ENCODE measurements at regions not wholly inside any gene's neighbourhood (a gene's known extent, or its start where the extent isn't known, plus 50 kb on each side); places are given as distances from the start of the nearest gene placed in this dataset.
"Not testable (repeated sequence)": the region's sequence is repeated elsewhere in the genome, so short reads cannot be mapped to it uniquely, and the experiment has no call there.

GRCh38 chr2:10196110-10196892, 73.8 kb downstream of the RRM2 start:
- intact Hi-C loops (cut with DNase I): no loop called here
- Histone ChIP-seq H3K4me3 (no peak overlapping the region), H3K4me1 (replicated peaks in 1 of 2) (no peaks in the 10 kb centered on the region), H3K27me3 (no peaks in the 10 kb centered on the region), H3K27ac (no peak overlapping the region), H3K9me3 (replicated peaks in 1 of 3) (no peaks in the 10 kb centered on the region), H3K36me3 (replicated peaks in 1 of 2) (no peaks in the 10 kb centered on the region)
- WGBS, 4 donors: 80 to 91% (median 85%) methylated on average over 13 to 22 of the region's 22 CpGs
- no peak for TF ChIP-seq CTCF (IDR thresholded peaks at IDR 0.05)
- TF ChIP-seq POLR2A (IDR thresholded peaks at IDR 0.05): no peak
- DNase-seq: no peak

GRCh38 chr2:10196948-10197696, 74.6 kb downstream of the RRM2 start:
- H3K27ac ChIP-seq: no peak overlapping the region
- no peaks in the 10 kb centered on the region for H3K27me3 ChIP-seq
- WGBS, 4 donors: 90 to 97% (median 94%) methylated on average over 11 to 17 of the region's 17 CpGs
- no peaks in the 10 kb centered on the region for H3K9me3 ChIP-seq (replicated peaks in 1 of 3)
- TF ChIP-seq CTCF (IDR thresholded peaks at IDR 0.05) (no peak), POLR2A (IDR thresholded peaks at IDR 0.05) (no peak)
- DNase-seq: no peak
- H3K4me1 ChIP-seq (replicated peaks in 1 of 2): no peaks in the 10 kb centered on the region
- intact Hi-C loops (cut with DNase I): no loop called here
- H3K36me3 ChIP-seq (replicated peaks in 1 of 2): no peaks in the 10 kb centered on the region
- no peak overlapping the region for H3K4me3 ChIP-seq

- Histone ChIP-seq H3K9me3 (replicated peaks in 1 of 3) (no peaks in the 10 kb centered on the region), H3K27me3 (no peaks in the 10 kb centered on the region), H3K4me1 (replicated peaks in 1 of 2) (no peaks in the 10 kb centered on the region), H3K4me3 (no peak overlapping the region), H3K36me3 (replicated peaks in 1 of 2) (no peaks in the 10 kb centered on the region), H3K27ac (no peak overlapping the region)
- no peak for TF ChIP-seq POLR2A (IDR thresholded peaks at IDR 0.05)
- no peak for TF ChIP-seq CTCF (IDR thresholded peaks at IDR 0.05)
- no peak for DNase-seq
- 84 to 98% (median 89%) methylated on average over 5 of the region's 5 CpGs for WGBS, 4 donors
- intact Hi-C loops (cut with DNase I): no loop called here
These were observed 75.1 kb downstream of the RRM2 start for GRCh38 chr2:10197697-10198076.

- H3K9me3 ChIP-seq (replicated peaks in 1 of 3); H3K27ac ChIP-seq; H3K27me3 ChIP-seq; H3K4me3 ChIP-seq; H3K36me3 ChIP-seq (replicated peaks in 1 of 2); intact Hi-C loops (cut with DNase I); H3K4me1 ChIP-seq (replicated peaks in 1 of 2); DNase-seq: not testable (repeated sequence)
- WGBS, 4 donors: 75 to 98% (median 90%) methylated on average over 6 of the region's 6 CpGs
These were observed 75.9 kb downstream of the RRM2 start for GRCh38 chr2:10198482-10198881.

Data from adrenal gland (tissue), 9 donors.